ENCODE measurements at regions not wholly inside any gene's neighbourhood (a gene's known extent, or its start where the extent isn't known, plus 50 kb on each side); places are given as distances from the start of the nearest gene placed in this dataset.

DNA sequence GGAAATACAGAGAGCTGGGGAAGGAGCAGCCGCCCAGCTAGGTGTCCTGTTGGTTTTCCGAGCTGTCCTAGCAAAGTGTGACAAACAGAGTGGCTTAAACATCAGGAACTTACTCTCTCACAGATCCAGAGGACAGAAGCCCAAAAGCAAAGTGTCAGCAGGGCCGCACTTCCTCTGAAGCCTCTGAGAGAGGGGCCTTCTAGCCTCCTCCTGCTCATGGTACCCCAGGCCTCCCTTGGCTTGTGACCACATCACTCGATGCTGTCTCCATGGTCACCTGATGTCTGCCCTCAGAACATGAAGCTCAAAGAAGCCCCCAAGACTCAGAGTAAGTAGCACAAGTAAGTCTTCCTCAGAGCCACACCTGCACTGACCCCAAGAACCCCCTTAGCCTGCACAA, 650.5 kb upstream of the ID2 start:
- intact Hi-C loops (cut with DNase I), result no loop called here
- H3K4me1 ChIP-seq, result no peaks in the 10 kb centered on the region

DNA sequence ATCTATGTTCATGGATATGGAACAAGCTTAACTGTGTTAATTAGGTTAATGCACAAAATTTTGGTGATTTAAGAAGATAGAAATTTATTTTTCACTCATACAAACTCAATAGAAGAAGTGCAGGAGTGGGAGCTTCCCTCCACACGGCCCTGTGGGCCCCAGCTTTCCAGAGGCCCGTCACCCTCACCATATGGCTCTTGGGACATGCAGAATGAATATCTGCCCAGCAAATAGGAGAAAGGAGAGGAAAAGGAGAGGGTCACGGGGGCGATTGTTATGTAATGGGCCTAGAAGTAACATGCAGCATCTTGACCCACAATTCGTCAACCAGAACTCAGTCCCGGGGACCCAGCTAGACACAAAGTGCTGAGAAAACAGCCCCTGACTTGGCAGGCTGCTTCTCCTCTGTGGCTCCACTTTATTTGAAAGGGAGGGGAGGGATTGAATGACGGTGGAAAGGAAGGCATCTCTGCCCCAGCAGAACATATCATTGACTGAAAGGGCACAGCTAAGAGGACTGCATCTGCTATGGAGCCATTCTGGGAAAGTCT, 648.2 kb upstream of the ID2 start:
- Histone ChIP-seq H3K27ac (no peak overlapping the region), H3K4me3 (no peak overlapping the region), H3K27me3 (no peaks in the 10 kb centered on the region), H3K9me3 (no peaks in the 10 kb centered on the region), H3K36me3 (no peaks in the 10 kb centered on the region), H3K4me1 (no peaks in the 10 kb centered on the region)
- DNase-seq (no peak), FAIRE-seq (no peak), ATAC-seq (no peak)
- 85 to 87% methylated on average over 7 of the region's 7 CpGs for WGBS, 2 donors
- TF ChIP-seq, protein P1, sequence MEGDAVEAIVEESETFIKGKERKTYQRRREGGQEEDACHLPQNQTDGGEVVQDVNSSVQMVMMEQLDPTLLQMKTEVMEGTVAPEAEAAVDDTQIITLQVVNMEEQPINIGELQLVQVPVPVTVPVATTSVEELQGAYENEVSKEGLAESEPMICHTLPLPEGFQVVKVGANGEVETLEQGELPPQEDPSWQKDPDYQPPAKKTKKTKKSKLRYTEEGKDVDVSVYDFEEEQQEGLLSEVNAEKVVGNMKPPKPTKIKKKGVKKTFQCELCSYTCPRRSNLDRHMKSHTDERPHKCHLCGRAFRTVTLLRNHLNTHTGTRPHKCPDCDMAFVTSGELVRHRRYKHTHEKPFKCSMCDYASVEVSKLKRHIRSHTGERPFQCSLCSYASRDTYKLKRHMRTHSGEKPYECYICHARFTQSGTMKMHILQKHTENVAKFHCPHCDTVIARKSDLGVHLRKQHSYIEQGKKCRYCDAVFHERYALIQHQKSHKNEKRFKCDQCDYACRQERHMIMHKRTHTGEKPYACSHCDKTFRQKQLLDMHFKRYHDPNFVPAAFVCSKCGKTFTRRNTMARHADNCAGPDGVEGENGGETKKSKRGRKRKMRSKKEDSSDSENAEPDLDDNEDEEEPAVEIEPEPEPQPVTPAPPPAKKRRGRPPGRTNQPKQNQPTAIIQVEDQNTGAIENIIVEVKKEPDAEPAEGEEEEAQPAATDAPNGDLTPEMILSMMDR (IDR thresholded peaks at IDR 0.05), result no peak
- intact Hi-C loops (cut with DNase I), result no loop called here

More for the DNA sequence above, 650.5 kb upstream of the ID2 start:
- Histone ChIP-seq H3K27me3 (no peaks in the 10 kb centered on the region), H3K27ac (no peak overlapping the region), H3K9me3 (no peaks in the 10 kb centered on the region), H3K4me3 (no peak overlapping the region), H3K36me3 (no peaks in the 10 kb centered on the region)
- no peak for FAIRE-seq
- no peak for ATAC-seq
- TF ChIP-seq, protein P1 (IDR thresholded peaks at IDR 0.05), result no peak
- 79 to 80% methylated on average over 4 of the region's 4 CpGs for whole genome bisulfite sequencing, 2 donors
- no peak for DNase-seq

DNA sequence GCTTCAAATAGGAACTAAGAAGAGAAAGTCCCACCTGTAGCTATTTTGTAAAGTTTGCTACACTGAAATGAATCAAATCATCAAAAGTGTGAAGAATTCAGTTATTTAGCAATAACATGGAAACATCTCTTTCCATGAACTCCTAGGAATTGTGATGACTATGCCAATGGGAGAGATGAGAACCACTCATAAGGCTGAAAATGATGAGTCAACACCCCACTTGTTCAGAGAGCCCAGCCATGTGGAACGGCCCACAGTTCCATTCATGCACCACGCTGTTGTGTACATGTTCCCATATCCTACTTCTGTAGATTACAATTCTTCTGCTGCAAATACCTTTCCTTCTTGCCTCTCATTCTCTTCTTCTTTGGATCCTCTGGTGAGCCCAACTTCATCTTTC, 645.5 kb upstream of the ID2 start:
- Histone ChIP-seq H3K4me1 (no peaks in the 10 kb centered on the region), H3K9me3 (no peaks in the 10 kb centered on the region), H3K27me3 (no peaks in the 10 kb centered on the region), H3K4me3 (no peak overlapping the region), H3K27ac (no peak overlapping the region), H3K36me3 (no peaks in the 10 kb centered on the region)
- FAIRE-seq (no peak), DNase-seq (no peak), ATAC-seq (no peak)
- WGBS, 2 donors, result 93 to 94% methylated on average over 2 of the region's 2 CpGs
- TF ChIP-seq, protein P1 (IDR thresholded peaks at IDR 0.05), result no peak
- intact Hi-C loops (cut with DNase I), result no loop called here

DNA sequence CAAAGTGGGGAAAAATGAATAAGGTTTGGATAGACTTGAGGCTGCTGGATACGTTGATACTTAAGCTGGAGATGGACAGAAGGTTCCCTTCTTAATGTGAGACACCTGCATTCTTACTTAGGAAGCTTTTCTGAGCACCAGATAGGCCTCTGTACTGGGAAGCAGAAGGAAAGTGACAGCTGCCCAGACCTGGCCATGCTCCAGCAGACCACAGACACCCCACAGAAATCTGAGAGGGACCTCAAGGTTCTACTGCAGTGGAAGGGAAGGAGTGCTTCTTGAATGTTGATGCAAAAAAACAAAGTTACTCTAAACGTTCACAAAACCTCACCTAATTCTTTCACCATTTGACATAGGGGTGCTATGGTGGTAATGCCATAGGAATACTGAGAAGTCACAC, 642.1 kb upstream of the ID2 start:
- H3K36me3 ChIP-seq, result no peaks in the 10 kb centered on the region
- H3K27ac ChIP-seq, result no peak overlapping the region
- no peak for ATAC-seq
- intact Hi-C loops (cut with DNase I), result no loop called here
- DNase-seq, result no peak
- FAIRE-seq, result no peak
- H3K4me1 ChIP-seq, result no peaks in the 10 kb centered on the region
- WGBS, 2 donors, result 65 to 66% methylated on average over 2 of the region's 2 CpGs
- no peaks in the 10 kb centered on the region for H3K27me3 ChIP-seq
- no peak overlapping the region for H3K4me3 ChIP-seq
- TF ChIP-seq, protein P1 (IDR thresholded peaks at IDR 0.05), result no peak
- H3K9me3 ChIP-seq, result no peaks in the 10 kb centered on the region

DNA sequence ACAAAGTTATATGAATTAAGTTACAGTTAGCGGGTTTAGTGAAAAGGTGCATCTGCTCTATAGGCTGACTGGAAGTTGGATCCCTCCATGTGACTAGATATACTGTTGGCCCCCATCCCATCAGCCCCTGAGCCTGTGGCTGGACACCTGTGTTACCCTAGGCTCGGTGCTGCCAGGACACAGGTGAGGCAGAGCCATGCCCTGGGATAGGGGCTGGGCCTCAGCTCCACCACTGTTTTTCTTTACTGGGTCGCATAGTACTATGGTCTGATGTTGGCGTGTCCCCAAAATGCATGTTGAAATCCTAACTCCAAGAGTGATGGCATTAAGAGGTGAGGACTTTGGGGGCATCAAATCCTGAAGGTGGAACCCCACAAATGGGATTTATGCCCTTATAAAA, 638.6 kb upstream of the ID2 start:
- TF ChIP-seq, protein P1 (IDR thresholded peaks at IDR 0.05), result no peak
- WGBS, 2 donors, result 90 to 94% methylated on average over 4 of the region's 4 CpGs
- intact Hi-C loops (cut with DNase I), result no loop called here
- Histone ChIP-seq H3K27ac (no peak overlapping the region), H3K9me3 (no peaks in the 10 kb centered on the region), H3K27me3 (no peaks in the 10 kb centered on the region), H3K4me1 (no peaks in the 10 kb centered on the region), H3K36me3 (no peaks in the 10 kb centered on the region), H3K4me3 (no peak overlapping the region)
- no peak for DNase-seq
- ATAC-seq, result no peak
- no peak for FAIRE-seq
